Activated naive CD8-positive, alpha-beta T cell treated with anti-CD3 and anti-CD28 coated beads, Interleukin-2, amount 50 U/mL, for 24 hours (primary cell): ENCODE measurements at regions not wholly inside any gene's neighbourhood (a gene's known extent, or its start where the extent isn't known, plus 50 kb on each side); places are given as distances from the start of the nearest gene placed in this dataset.
"Not testable (repeated sequence)": the region's sequence is repeated elsewhere in the genome, so short reads cannot be mapped to it uniquely, and the experiment has no call there.

ENCODE experiments used
- ATAC-seq: fragments of 150-1000 bp; cut with Tn5 transposase; one replicate; pipeline ENCODE4 v1.10.0; 2021
- DNase-seq: peaks from one replicate; pipeline ENCODE4 v3.0.0; 2021
- H3K27ac Mint-ChIP-seq: one replicate; pipeline ENCODE4 v1.8.0; 2021; ENCODE audit warnings: mild to moderate bottlenecking, mixed read lengths
- H3K27me3 Mint-ChIP-seq: one replicate; pipeline ENCODE4 v1.8.0; 2021; ENCODE audit warnings: mixed read lengths
- H3K36me3 Mint-ChIP-seq: one replicate; pipeline ENCODE4 v1.8.0; 2021; ENCODE audit warnings: low read depth, mixed read lengths
- H3K4me1 Mint-ChIP-seq: one replicate; pipeline ENCODE4 v1.8.0; 2021; ENCODE audit warnings: mixed read lengths
- H3K4me3 Mint-ChIP-seq: one replicate; pipeline ENCODE4 v1.8.0; 2021; ENCODE audit warnings: mild to moderate bottlenecking, moderate library complexity, mixed read lengths
- H3K9me3 Mint-ChIP-seq: one replicate; pipeline ENCODE4 v1.8.0; 2021; ENCODE audit warnings: mixed read lengths

GRCh38 chr3:104949810-104950209, 416.9 kb upstream of the ALCAM start:
- not testable (repeated sequence) for DNase-seq, H3K4me1 Mint-ChIP-seq, H3K4me3 Mint-ChIP-seq, H3K36me3 Mint-ChIP-seq, ATAC-seq, H3K27me3 Mint-ChIP-seq, H3K27ac Mint-ChIP-seq
- H3K9me3 Mint-ChIP-seq: peaks cover 12% of the 10 kb centered on the region

DNA sequence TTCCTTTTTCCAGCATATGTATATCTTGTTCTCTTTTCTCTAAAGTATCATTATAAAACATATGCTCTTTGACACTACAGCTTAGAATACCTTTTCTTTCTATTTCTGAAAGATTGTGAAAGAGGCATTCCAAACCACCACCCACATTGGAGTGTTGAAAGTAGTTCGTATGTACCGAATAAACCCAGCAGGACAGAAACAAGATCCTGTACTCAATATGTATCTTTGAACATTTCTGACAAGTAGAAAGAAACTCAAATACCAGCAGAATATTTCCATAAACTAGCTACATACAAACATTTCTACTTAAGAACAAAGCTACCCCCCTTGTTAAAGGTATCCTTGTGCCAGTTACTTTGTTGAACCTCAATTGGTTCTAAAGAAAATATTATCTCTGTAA, 415.3 kb upstream of the ALCAM start:
- no peak for ATAC-seq
- H3K27ac Mint-ChIP-seq: no peak overlapping the region
- no peak overlapping the region for H3K4me3 Mint-ChIP-seq
- H3K36me3 Mint-ChIP-seq: no peaks in the 10 kb centered on the region
- H3K27me3 Mint-ChIP-seq: no peaks in the 10 kb centered on the region
- peaks cover 12% of the 10 kb centered on the region for H3K9me3 Mint-ChIP-seq
- no peaks in the 10 kb centered on the region for H3K4me1 Mint-ChIP-seq
- no peak for DNase-seq

DNA sequence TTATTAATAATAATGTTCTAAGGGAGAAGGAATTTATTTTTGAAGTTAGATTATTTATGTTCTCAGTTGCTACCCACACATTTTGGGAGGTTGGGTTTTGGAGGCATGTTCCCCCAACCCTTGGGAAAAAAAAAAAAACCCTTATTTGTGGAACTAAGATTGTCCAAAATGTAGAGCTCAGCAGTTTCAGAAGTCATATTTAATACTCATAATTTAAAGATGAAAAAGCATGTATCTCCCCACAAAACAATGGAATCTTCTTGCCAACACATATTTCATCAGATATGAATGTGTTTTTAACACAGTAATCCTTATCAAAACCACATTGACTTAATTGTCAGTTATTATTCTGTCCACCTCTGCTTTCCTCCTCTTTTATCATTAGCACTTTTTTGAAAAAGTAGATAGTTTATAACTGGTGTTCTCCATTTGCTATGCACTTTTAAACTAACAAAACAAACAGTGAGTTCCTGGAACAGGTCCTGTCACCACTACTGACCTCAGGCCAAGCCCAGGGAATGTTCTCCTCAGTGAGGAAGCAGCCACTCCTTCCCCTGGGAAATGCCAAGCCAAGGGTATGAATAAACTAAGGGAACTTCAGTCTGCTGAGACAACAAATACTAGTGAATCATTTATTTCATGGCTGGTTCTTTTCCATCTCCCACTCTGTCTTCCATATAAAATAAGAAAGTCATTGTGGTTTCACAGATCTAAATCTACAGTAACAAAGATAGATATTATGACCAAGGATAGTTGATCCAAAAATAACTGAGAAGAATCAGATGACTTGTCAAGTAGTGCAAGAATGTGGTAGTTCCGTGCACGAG, 414.4 kb upstream of the ALCAM start:
- DNase-seq (no peak), ATAC-seq (no peak)
- Mint-ChIP-seq H3K27me3 (no peaks in the 10 kb centered on the region), H3K27ac (no peak overlapping the region), H3K9me3 (peaks cover 9% of the 10 kb centered on the region), H3K36me3 (no peaks in the 10 kb centered on the region), H3K4me3 (no peak overlapping the region), H3K4me1 (no peaks in the 10 kb centered on the region)

DNA sequence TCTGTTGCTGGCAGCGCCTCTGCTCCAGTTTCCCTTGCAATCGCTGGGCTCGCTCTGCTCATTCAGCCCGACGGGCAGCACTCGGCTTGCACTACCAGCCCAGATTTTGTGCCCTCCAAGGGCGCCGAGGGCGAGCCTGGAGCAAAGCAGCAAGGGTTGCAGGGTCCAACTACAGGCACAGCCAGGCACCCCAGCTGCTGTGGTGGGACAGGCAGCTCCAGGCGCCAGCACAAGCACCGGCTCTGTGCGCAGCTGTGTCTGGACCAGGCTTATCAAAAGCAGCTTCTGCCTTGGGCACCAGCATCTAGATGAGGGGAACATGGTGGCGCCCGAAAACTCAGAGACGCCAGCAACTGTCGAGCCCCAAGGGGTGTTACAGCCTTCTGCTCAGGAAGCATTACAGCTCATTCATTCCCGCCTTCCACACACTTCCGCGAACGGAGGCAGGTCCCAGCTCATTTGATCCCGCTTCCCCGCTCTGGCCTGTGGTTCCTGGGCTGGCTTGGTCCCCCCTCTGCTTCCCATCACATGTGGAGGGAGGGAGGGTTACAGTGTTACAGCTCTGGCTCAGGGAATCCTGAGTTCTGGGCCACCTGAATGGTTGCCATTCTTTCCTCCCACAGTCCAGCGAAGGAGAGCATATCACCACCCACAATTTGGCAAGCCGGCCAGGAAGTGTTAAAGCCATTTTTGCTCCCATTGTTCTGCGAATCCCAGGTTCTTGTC, 409.9 kb upstream of the ALCAM start:
- Mint-ChIP-seq H3K4me1 (no peaks in the 10 kb centered on the region), H3K4me3 (no peak overlapping the region), H3K27me3 (no peaks in the 10 kb centered on the region), H3K9me3 (no peaks in the 10 kb centered on the region), H3K36me3 (no peaks in the 10 kb centered on the region), H3K27ac (no peak overlapping the region)
- no peak for ATAC-seq
- DNase-seq: no peak

DNA sequence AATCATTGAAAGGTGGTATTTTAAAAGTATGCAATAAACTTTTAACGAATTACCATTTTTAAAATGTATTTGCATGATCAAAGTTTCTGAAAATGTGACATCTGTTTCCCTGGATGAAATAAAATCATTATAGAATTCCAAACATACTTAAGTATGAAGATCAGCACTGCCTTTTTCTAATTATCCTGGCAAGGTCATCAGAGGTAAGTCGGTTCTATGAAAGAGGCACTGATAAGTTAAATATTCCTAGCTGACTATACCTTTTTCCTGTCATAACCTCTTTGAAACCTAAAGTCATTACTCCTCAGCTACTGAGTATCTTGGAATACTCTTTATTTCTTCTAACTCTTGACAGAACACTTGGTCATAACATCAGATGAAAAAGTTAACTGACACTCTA, 406.1 kb upstream of the ALCAM start:
- H3K27ac Mint-ChIP-seq: no peak overlapping the region
- no peak overlapping the region for H3K4me3 Mint-ChIP-seq
- no peak for DNase-seq
- H3K36me3 Mint-ChIP-seq: no peaks in the 10 kb centered on the region
- no peak for ATAC-seq
- no peaks in the 10 kb centered on the region for H3K4me1 Mint-ChIP-seq
- H3K9me3 Mint-ChIP-seq: no peaks in the 10 kb centered on the region
- no peaks in the 10 kb centered on the region for H3K27me3 Mint-ChIP-seq

DNA sequence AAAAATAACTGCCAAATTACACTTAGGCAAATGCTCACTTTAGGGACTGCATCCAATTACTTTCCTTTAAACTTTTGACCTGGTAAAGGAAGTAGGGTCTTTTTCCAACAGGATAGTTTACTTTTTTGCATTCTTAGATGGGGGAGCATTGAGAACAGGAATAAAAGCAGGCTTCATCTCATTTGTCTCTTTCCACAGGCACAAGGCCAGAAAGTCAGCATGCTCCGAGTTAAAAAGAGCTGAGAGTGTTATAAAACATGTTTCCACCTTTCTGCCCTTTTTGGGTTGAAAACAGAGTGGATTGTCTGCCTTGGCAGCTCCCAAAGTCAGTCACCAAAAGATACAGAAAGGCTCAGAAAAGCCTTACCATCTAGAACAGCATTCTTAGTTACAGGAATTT, 404.9 kb upstream of the ALCAM start:
- Mint-ChIP-seq H3K4me1 (no peaks in the 10 kb centered on the region), H3K9me3 (no peaks in the 10 kb centered on the region), H3K27ac (no peak overlapping the region), H3K27me3 (no peaks in the 10 kb centered on the region), H3K36me3 (no peaks in the 10 kb centered on the region), H3K4me3 (no peak overlapping the region)
- DNase-seq (no peak), ATAC-seq (no peak)

- no peaks in the 10 kb centered on the region for H3K36me3 Mint-ChIP-seq
- H3K27me3 Mint-ChIP-seq: no peaks in the 10 kb centered on the region
- no peak overlapping the region for H3K4me3 Mint-ChIP-seq
- no peak overlapping the region for H3K27ac Mint-ChIP-seq
- H3K9me3 Mint-ChIP-seq: peaks cover 7% of the 10 kb centered on the region
- ATAC-seq (no peak), DNase-seq (no peak)
- no peaks in the 10 kb centered on the region for H3K4me1 Mint-ChIP-seq
These were observed 392.4 kb upstream of the ALCAM start for GRCh38 chr3:104974316-104974715.

GRCh38 chr3:104977719-104978118, 389.0 kb upstream of the ALCAM start:
- no peak overlapping the region for H3K27ac Mint-ChIP-seq
- no peaks in the 10 kb centered on the region for H3K4me1 Mint-ChIP-seq
- DNase-seq (no peak), ATAC-seq (no peak)
- peaks cover 7% of the 10 kb centered on the region for H3K9me3 Mint-ChIP-seq
- H3K36me3 Mint-ChIP-seq: no peaks in the 10 kb centered on the region
- no peak overlapping the region for H3K4me3 Mint-ChIP-seq
- H3K27me3 Mint-ChIP-seq: no peaks in the 10 kb centered on the region

GRCh38 chr3:104982130-104982529, 384.6 kb upstream of the ALCAM start:
- no peak for ATAC-seq
- H3K4me3 Mint-ChIP-seq: no peak overlapping the region
- no peaks in the 10 kb centered on the region for H3K4me1 Mint-ChIP-seq
- H3K36me3 Mint-ChIP-seq: no peaks in the 10 kb centered on the region
- no peak overlapping the region for H3K27ac Mint-ChIP-seq
- no peaks in the 10 kb centered on the region for H3K9me3 Mint-ChIP-seq
- no peak for DNase-seq
- no peaks in the 10 kb centered on the region for H3K27me3 Mint-ChIP-seq

DNA sequence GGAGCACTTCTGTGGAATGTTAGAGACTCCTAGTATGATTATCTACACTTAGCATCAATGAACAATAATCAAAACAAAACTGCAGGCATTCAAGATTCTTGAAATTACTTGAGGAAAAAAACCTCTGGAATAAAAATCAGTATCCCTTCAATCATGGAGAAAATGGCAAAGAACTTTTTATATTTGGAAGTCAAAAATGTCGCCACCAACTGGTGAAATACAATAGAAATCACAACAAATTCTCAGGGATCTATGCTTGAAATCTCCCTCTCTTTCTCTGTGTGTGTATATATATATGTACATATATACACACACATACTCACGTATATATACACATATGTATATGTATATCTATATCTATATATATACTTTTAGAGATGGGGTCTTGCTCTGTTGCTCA, 378.9 kb upstream of the ALCAM start:
- Mint-ChIP-seq H3K27ac (no peak overlapping the region), H3K27me3 (no peaks in the 10 kb centered on the region), H3K4me1 (no peaks in the 10 kb centered on the region), H3K4me3 (no peak overlapping the region), H3K9me3 (no peaks in the 10 kb centered on the region), H3K36me3 (no peaks in the 10 kb centered on the region)
- DNase-seq (no peak), ATAC-seq (no peak)

- no peaks in the 10 kb centered on the region for H3K36me3 Mint-ChIP-seq
These were observed 378.2 kb upstream of the ALCAM start for GRCh38 chr3:104988496-104988895.

GRCh38 chr3:104989878-104990277, 376.8 kb upstream of the ALCAM start:
- Mint-ChIP-seq H3K36me3 (no peaks in the 10 kb centered on the region), H3K27ac (no peak overlapping the region), H3K4me1 (no peaks in the 10 kb centered on the region), H3K27me3 (no peaks in the 10 kb centered on the region), H3K9me3 (no peaks in the 10 kb centered on the region), H3K4me3 (no peak overlapping the region)
- ATAC-seq (no peak), DNase-seq (no peak)

More at GRCh38 chr3:104988496-104988895, 378.2 kb upstream of the ALCAM start:
- no peak overlapping the region for H3K27ac Mint-ChIP-seq
- no peak overlapping the region for H3K4me3 Mint-ChIP-seq
- H3K9me3 Mint-ChIP-seq: no peaks in the 10 kb centered on the region
- H3K4me1 Mint-ChIP-seq: no peaks in the 10 kb centered on the region
- ATAC-seq: no peak
- no peak for DNase-seq
- no peaks in the 10 kb centered on the region for H3K27me3 Mint-ChIP-seq

- Mint-ChIP-seq H3K36me3 (no peaks in the 10 kb centered on the region), H3K4me1 (no peaks in the 10 kb centered on the region), H3K4me3 (no peak overlapping the region), H3K9me3 (no peaks in the 10 kb centered on the region), H3K27ac (no peak overlapping the region), H3K27me3 (no peaks in the 10 kb centered on the region)
- DNase-seq (no peak), ATAC-seq (no peak)
These were observed 376.0 kb upstream of the ALCAM start for GRCh38 chr3:104990758-104991157.

- Mint-ChIP-seq H3K27me3 (no peaks in the 10 kb centered on the region), H3K9me3 (no peaks in the 10 kb centered on the region), H3K27ac (no peak overlapping the region), H3K36me3 (no peaks in the 10 kb centered on the region), H3K4me3 (no peak overlapping the region), H3K4me1 (no peaks in the 10 kb centered on the region)
- ATAC-seq (no peak), DNase-seq (no peak)
These were observed 374.0 kb upstream of the ALCAM start for GRCh38 chr3:104992676-104993075.

DNA sequence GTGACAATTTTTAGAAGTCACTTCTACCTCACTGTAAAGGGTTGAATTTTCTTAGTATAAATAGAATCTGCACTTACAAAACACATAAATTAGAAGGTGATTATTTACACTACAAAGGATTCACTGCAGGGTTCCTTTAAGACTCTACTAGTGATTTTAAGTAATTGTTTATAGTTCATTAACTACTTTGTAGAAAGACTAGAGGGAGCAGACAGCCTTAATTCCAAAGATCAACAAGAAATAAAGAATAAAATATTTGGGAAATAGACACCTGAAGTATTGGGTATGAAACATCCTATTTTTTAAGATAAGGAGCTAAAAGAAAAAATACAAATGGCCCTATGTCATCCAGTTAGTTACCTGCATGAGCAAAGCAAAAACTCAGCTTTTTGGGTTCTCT, 360.5 kb upstream of the ALCAM start:
- no peak for ATAC-seq
- H3K9me3 Mint-ChIP-seq: peaks cover 5% of the 10 kb centered on the region
- H3K4me3 Mint-ChIP-seq: no peak overlapping the region
- H3K27ac Mint-ChIP-seq: no peak overlapping the region
- H3K36me3 Mint-ChIP-seq: no peaks in the 10 kb centered on the region
- H3K27me3 Mint-ChIP-seq: no peaks in the 10 kb centered on the region
- H3K4me1 Mint-ChIP-seq: no peaks in the 10 kb centered on the region
- no peak for DNase-seq
